Cardiac septum (tissue), 1 donor: ENCODE measurements at regions not wholly inside any gene's neighbourhood (a gene's known extent, or its start where the extent isn't known, plus 50 kb on each side); places are given as distances from the start of the nearest gene placed in this dataset.

Experiments used
- DNase-seq: peaks from one replicate; pipeline ENCODE4 v3.0.0-alpha.2; 2020; ENCODE audit warnings: low spot score
- intact Hi-C: fragments of 100-400 bp; cut with DNase I; formaldehyde crosslinking; loops from one replicate; pipeline ENCODE4 v1.14.0; 2022
- donor health status: DM: no; HTN: no; CAD: no.

GRCh38 chr20:19807946-19808330, 49.9 kb downstream of the RIN2 start:
- intact Hi-C loops, result no loop called here
- DNase-seq, result no peak

GRCh38 chr20:19808498-19808897, 50.4 kb downstream of the RIN2 start:
- intact Hi-C loops, result no loop called here
- DNase-seq, result no peak

DNA sequence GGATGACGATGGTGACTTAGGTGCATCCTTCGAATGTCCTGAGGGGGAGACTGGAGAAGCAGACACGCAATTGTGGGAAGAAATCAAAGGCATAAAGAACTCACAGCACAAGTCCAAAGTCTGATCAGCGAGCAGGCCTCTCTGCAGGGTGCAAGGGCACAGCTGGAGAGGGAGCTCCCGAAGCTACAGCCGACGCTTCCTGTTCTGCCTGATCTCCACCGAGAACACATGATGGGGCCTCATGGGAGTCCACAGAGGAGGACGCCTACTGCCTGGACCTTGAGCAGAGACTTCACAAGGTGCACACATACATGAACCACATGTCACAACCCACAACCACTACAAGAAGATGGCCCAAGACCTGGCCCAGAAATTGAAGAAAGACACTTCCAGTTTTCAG, 51.4 kb downstream of the RIN2 start:
- intact Hi-C loops, result no loop called here
- no peak for DNase-seq

DNA sequence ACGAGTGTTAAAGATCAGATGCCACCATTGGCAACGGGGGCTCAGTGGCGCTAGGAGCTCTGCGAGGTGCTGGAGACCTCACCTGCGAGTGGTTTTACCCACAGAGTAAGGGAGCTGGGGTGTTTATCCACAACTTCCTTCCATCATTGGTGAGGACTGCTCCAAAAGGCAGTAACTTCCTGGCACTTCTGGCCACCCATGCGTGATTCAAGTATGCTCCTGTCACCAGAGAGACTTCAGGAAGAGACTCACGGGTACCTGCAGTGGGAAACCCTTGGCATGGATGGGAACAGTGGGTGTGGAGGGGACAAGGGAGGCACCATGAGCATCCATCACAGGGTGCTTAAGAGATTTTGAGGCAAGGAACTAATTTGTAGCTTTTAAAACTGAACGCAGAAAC, 53.2 kb downstream of the RIN2 start:
- DNase-seq, result no peak
- intact Hi-C loops, result loop anchor here (10.0 kb wide), 1 partner anchor 124 kb away; no protein-coding TSS in a partner anchor

DNA sequence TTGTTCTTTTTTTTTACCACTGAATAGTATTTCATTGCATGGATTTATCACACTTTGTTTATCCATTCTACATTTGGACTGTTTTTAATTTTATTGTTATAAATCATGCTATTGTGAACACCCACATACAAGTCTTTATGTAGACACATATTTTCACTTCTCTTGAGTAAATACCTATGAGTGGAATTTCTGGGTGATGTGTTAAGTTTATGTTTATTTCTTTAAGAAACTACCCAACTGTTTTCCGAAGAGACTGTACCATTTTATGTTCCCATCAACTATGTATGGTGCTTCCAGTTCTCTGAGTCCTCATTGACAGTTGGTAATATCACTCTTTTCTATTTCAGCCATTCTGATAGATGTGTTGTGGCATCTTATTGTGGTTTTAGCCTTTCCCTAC, 54.0 kb downstream of the RIN2 start:
- intact Hi-C loops, result loop anchor here (10.0 kb wide), 1 partner anchor 123 kb away; no protein-coding TSS in a partner anchor
- DNase-seq, result no peak

DNA sequence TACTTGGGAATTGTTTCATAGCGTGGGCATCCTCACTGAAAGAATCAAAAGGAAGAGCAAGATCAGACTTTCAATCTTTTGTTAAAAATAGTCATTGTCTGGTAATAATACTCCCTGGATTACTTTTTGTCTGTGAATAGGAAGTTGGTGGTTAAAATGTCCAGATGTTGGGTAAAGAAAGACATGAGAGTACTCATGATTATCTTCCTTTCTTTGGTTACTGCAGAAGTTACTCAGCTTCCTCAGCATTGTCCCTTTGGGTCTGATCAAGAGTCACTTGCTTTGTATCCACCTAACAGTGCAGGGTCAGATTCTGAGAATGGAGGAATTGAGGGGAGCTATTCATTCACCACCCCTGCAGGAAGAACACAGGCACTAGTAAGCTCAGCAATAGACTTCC, 54.6 kb downstream of the RIN2 start:
- intact Hi-C loops, result loop anchor here (10.0 kb wide), 1 partner anchor 122 kb away; no protein-coding TSS in a partner anchor
- DNase-seq, result no peak

GRCh38 chr20:19813846-19814640, 56.0 kb downstream of the RIN2 start:
- DNase-seq, result no peak
- intact Hi-C loops, result loop anchor here (10.0 kb wide), 1 partner anchor 121 kb away; no protein-coding TSS in a partner anchor

GRCh38 chr20:19815553-19815991, 57.5 kb downstream of the RIN2 start:
- intact Hi-C loops, result loop anchor here (5.0 to 10.0 kb wide), 2 partner anchors 72 to 119 kb away; no protein-coding TSS in a partner anchor
- DNase-seq, result no peak

- intact Hi-C loops, result loop anchor here (5.0 to 10.0 kb wide), 2 partner anchors 71 to 118 kb away; no protein-coding TSS in a partner anchor
- DNase-seq, result no peak
Measured at GRCh38 chr20:19816386-19816785, 58.3 kb downstream of the RIN2 start.

- DNase-seq, result no peak
- intact Hi-C loops, result loop anchor here (5.0 to 10.0 kb wide), 2 partner anchors 70 to 118 kb away; no protein-coding TSS in a partner anchor
Measured at GRCh38 chr20:19817017-19817416, 59.0 kb downstream of the RIN2 start.

DNA sequence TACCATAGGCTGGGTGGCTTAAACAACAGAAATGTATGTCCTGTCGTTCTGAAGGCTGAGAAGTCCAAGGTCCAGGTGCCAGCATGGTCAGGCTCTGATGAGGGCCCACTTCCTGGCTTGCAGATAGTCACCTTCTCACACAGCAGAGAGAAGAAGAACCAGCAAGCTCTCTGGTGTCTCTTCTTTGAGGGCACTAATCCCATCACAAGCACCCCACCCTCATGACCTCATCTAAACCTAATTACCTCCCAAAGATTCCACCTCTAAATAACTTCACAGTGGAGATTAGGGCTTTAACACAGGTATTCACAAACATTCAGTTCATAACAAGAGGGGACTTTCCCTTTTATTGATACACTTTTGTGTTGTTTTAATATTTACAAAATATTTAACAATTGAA, 61.1 kb downstream of the RIN2 start:
- DNase-seq, result no peak
- intact Hi-C loops, result loop anchor here (5.0 to 10.0 kb wide), 2 partner anchors 68 to 116 kb away; no protein-coding TSS in a partner anchor

DNA sequence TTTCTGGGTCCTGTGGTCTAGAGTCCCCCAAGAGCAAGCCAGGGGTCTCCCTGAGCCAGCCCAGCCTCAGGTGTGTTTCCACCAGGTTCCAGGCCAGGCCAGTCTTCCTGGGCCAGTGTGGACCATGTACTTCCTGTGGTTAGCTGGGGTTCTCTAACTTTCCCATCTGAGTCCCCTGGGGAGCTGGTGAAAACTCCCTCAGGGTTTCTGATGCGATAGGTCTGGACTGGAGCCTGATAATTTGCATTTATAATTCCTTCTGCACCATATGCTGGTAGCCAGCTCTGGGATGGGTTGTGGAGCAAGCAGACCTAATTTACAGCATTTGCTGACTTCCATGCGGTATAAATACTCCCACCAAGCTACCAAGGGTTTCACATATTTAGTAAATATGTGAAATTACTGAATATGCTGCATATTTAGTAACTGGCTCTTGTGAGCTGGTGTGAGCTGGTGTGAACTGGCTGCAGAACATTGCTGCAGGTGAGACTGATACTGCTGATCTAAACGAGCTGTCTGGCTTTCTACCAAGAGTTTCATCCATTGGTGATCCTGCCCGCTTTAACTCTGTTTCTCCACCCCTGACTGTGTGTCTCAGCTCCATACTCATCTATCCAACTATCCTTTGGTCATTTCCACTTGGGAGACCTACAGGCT, 62.6 kb downstream of the RIN2 start:
- DNase-seq, result no peak
- intact Hi-C loops, result no loop called here

GRCh38 chr20:19821606-19822005, 63.5 kb downstream of the RIN2 start:
- intact Hi-C loops, result no loop called here
- no peak for DNase-seq

- DNase-seq, result no peak
- intact Hi-C loops, result no loop called here
Measured at GRCh38 chr20:19823216-19823615, 65.2 kb downstream of the RIN2 start.

DNA sequence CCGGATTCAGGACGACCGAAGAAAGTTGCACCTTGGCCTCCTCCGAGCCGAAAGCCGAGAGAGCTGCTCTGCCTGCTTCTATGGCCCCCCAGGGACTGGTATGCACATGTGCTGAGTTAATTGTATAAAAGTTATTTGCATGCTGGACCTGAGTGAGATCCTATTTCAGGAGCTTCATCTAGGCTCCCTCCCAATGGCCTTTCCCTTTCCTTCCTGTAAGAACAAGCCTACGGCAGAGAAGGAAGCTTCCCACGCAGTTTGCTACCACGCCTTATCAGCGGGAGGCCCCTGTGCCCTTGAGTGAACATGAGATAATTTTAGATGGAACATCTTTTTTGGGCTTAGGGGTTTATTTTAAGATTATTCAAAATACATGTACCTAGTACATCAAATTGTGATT, 65.9 kb downstream of the RIN2 start:
- intact Hi-C loops, result no loop called here
- DNase-seq, result no peak

- intact Hi-C loops, result no loop called here
- DNase-seq, result no peak
Measured at GRCh38 chr20:19824861-19825260, 66.8 kb downstream of the RIN2 start.

- intact Hi-C loops, result no loop called here
Measured at GRCh38 chr20:19826179-19826914, 68.3 kb downstream of the RIN2 start.

GRCh38 chr20:19827818-19828217, 69.8 kb downstream of the RIN2 start:
- DNase-seq, result no peak
- intact Hi-C loops, result no loop called here

More at GRCh38 chr20:19826179-19826914, 68.3 kb downstream of the RIN2 start:
- no peak for DNase-seq

- DNase-seq, result no peak
- intact Hi-C loops, result no loop called here
Measured at GRCh38 chr20:19828232-19828631, 70.2 kb downstream of the RIN2 start.
